Endothelial cell of umbilical vein (primary cell): ENCODE measurements at regions not wholly inside any gene's neighbourhood (a gene's known extent, or its start where the extent isn't known, plus 50 kb on each side); places are given as distances from the start of the nearest gene placed in this dataset.
"Not testable (repeated sequence)": the region's sequence is repeated elsewhere in the genome, so short reads cannot be mapped to it uniquely, and the experiment has no call there.

Experiments used
- EZH2 ChIP-seq: IDR thresholded peaks from 2 replicates; pipeline ENCODE4 v1.6.1; 2012; ENCODE audit warnings: borderline replicate concordance, low read depth, mild to moderate bottlenecking, moderate library complexity, low read length, inconsistent platforms; ENCODE audit not compliant: severe bottlenecking
- FOS ChIP-seq: IDR thresholded peaks from 2 replicates; pipeline ENCODE4 v1.6.1; 2011; ENCODE audit warnings: mild to moderate bottlenecking, low read length, moderate library complexity, borderline replicate concordance; ENCODE audit not compliant: insufficient read depth
- POLR2A ChIP-seq: IDR thresholded peaks from 2 replicates; pipeline ENCODE4 v1.6.1; 2012; ENCODE audit warnings: low read depth, mild to moderate bottlenecking, control low read depth, low read length
- POLR2AphosphoS5 ChIP-seq: IDR thresholded peaks from 2 replicates; pipeline ENCODE4 v1.6.1; 2012; ENCODE audit warnings: low read depth, mild to moderate bottlenecking, control low read depth, low read length, moderate library complexity; ENCODE audit not compliant: insufficient read depth
- TF ChIP-seq, protein P1 (sequence below), 2 donors: IDR thresholded peaks; 1 replicate in 1 of 2; 2 replicates in 1 of 2; pipeline ENCODE4 v1.5.1; 2011; ENCODE audit warnings: low read length in 2 of 2, mild to moderate bottlenecking in 2 of 2, moderate library complexity in 2 of 2, control low read depth in 1 of 2, inconsistent platforms in 1 of 2, low read depth in 1 of 2; ENCODE audit not compliant: insufficient read depth in 1 of 2; ENCODE audit errors: extremely low read depth in 1 of 2

DNA sequence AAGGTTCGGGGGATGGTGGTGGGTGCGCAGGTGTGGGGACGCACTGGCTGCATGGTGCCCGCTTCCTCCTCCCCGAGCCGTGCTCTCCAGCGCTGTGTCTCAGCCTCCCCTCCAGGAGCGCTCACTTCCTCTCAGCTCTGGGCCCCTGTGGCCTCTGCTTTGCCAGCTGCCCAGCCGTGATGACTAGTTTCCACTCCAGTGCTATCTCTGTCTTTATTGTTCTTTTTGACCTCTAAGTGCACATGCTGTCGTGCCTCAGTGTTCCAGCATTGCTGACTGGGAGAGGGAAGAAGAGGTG lies 71.0 kb downstream of the NPIPB11 start:
- TF ChIP-seq EZH2, POLR2A, FOS, POLR2AphosphoS5: not testable (repeated sequence)
- TF ChIP-seq, protein P1, sequence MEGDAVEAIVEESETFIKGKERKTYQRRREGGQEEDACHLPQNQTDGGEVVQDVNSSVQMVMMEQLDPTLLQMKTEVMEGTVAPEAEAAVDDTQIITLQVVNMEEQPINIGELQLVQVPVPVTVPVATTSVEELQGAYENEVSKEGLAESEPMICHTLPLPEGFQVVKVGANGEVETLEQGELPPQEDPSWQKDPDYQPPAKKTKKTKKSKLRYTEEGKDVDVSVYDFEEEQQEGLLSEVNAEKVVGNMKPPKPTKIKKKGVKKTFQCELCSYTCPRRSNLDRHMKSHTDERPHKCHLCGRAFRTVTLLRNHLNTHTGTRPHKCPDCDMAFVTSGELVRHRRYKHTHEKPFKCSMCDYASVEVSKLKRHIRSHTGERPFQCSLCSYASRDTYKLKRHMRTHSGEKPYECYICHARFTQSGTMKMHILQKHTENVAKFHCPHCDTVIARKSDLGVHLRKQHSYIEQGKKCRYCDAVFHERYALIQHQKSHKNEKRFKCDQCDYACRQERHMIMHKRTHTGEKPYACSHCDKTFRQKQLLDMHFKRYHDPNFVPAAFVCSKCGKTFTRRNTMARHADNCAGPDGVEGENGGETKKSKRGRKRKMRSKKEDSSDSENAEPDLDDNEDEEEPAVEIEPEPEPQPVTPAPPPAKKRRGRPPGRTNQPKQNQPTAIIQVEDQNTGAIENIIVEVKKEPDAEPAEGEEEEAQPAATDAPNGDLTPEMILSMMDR (IDR thresholded peaks at IDR 0.05; ENCODE audit: extremely low read depth in 1 of 2, insufficient read depth in 1 of 2, low read depth in 1 of 2, low read length in 2 of 2), result not testable (repeated sequence)
